GM21717 (cell line): ENCODE measurements at regions not wholly inside any gene's neighbourhood (a gene's known extent, or its start where the extent isn't known, plus 50 kb on each side); places are given as distances from the start of the nearest gene placed in this dataset.
"Not testable (repeated sequence)": the region's sequence is repeated elsewhere in the genome, so short reads cannot be mapped to it uniquely, and the experiment has no call there.

ENCODE experiments used
- ATAC-seq: cut with Tn5 transposase; IDR thresholded peaks from one replicate; pipeline ENCODE4 v1.9.1; 2021; ENCODE audit warnings: mild to moderate bottlenecking, moderate library complexity; ENCODE audit not compliant: unreplicated experiment

DNA sequence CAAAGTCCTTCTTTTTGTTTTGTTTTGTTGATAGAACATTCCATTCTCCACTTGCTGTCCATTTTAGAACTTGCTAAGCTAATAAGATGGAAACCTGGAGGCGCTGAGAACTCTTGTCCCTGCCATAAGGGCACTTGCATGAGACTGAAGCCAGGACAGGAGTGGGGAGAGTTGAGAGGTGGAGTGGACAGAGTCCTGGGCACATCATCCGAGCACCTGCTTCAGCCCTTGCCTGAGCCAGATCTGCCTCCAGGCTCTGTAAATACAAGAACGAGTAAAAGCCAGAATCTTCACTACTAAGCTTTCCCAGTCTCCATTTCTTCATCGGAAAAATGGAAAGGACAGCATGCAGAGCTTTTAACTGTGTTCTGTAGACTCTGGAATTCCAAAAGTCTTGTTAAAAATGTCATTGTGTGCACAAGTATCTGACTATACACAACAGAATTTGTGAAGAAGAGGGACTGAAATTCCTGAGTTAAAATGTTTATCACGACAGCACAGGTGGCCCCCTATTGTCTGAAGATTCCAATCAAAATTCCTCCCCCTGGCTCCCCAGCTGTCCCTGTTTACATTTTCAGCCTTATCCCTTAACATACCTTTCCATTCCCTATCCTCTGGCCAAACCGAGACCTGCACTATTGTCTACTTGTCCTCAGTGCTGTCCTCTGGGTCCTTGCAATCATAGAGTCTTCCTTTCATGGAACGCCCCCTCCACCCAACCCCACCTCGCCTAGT, 498.2 kb upstream of the TNP1 start:
- ATAC-seq = no peak

DNA sequence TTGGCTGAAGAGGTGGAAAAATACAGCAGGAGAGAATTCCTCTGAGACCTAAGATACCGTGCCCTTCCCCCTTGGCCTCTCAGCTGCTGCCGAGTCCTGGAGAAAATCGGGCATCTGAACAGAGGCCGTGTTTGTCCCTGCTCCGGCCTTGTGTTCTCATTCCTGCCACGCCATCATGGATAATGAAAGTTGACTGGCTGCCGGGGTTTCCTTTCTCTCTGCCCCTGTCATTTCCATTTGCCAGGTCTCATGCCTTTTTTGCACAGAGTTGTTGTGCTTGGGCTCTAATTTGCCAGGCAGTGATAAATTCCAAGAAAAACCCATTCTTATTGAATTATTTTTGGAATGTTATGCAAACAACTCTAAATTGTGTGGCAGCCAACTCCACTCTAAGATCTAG, 496.9 kb upstream of the TNP1 start:
- ATAC-seq = no peak

DNA sequence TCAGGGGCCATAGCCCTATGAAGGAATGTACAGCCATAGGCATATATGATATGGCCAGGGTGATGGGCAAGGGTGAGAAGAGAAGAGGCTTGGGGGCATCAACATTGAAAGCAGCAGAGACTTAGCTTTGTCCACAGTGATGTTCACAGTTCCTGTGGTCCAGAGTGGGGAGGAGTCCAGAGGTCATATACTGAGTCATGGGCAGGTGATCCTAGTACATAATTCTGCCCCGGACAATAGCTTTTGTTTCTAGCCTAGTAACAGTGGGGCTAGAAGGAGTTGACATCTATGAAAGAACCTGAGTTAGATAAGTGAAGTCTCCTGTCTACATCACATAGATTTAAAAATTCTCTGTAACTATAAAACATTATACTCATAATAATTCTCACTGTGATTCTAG, 496.3 kb upstream of the TNP1 start:
- ATAC-seq = no peak

DNA sequence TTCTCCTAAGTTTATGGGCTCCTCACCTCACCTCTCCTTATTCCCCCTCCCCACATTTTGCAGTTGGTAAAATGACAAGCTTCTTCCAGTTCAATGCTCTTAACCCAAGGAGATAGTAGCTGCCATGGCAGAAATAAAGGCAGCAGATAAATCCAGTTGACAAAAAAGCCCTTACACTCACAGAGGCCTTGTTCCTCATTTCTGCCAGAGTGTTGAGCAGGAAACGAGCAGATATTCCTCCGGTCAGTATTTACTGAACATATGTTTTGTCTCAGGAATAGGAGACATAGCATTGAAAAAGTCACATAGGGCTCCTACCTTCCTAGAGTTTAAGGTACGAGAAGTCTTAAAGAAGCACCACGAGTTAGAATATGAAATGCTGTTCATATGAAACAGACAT, 493.7 kb upstream of the TNP1 start:
- no peak for ATAC-seq

DNA sequence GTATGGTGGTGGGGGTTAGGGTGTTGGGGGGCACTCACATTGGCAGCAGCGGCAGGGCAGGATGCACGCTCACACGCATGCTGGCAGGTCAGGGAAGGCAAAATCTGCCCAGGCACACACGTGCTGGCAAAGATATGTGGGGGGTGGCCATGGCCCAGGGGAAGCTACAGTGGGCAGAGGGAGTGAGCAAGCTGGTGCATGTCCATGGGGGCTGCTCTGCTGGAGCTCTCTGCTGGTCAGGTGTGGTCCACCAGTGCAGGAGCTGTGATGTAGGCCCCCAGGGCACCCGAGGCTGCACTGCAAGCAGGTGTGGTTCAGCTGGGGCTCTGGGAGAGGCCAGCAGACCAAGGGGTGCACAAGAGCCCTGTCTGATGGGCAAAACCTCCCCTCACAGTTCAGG, 491.5 kb upstream of the TNP1 start:
- no peak for ATAC-seq

DNA sequence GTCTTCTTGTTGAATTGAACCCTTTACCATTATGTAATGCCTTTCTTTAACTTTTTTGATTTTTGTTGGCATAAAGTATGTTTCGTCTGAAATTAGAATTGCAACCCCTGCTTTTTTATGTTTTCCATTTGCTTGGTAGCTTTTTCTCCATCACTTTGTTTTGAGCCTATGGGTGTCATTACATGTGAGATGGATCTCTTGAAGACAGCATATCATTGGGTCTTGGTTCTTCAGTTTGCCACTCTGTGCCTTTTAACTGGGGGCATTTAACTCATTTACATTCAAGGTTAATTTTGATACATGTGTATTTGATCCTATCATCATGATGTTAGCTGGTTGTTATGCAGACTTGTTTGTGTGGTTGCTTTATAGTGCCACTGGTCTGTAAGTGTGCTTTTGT, 489.4 kb upstream of the TNP1 start:
- no peak for ATAC-seq

DNA sequence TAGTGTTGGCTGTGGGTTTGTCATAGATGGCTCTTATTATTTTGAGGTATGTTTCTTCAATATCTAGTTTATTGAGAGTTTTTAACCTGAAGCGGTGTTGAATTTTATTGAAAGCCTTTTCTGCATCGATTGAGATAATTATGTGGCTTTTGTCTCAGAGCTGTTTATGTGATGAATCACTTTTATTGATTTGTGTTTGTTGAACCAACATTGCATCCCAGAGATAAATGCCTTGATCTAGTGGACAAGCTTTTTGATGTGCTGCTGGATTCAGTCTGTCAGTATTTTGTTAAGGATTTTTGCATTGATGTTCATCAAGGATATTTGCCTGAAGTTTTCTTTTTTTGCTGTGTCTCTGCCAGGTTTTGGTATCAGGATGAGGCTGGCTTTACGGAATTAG, 487.8 kb upstream of the TNP1 start:
- ATAC-seq = not testable (repeated sequence)

DNA sequence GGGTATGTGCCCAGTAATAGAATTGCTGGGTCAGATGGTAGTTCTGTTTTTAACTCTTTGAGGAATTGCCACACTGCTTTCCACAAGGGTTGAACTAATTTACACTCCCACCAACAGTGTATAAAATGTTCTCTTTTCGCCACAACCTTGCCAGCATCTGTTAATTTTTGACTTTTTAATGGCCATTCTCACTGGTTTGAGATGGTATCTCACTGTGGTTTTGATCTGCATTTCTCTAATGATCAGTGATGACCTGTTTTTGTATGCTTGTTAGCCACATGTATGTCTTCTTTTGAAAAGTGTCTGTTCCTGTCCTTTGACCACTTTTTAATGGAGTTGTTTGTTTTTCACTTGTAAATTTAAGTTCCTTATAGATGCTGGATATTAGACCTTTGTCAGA, 486.2 kb upstream of the TNP1 start:
- not testable (repeated sequence) for ATAC-seq

DNA sequence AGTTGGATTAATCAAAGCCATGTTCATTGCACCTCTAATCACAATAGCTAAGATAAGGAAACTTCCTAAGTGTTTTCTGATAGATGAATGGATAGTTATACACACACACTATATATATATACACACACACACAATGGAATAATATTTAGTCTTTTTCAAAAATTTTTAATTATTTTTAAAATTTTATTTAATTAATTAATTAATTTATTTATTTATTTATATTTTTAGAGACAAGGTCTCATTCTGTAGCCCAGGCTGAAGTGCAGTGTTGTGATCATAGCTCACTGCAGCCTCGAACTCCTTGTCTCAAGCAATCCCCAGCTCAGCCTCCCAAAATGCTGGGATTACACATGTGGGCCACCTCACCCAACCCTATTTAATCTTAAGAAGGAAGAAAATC, 481.0 kb upstream of the TNP1 start:
- no peak for ATAC-seq

DNA sequence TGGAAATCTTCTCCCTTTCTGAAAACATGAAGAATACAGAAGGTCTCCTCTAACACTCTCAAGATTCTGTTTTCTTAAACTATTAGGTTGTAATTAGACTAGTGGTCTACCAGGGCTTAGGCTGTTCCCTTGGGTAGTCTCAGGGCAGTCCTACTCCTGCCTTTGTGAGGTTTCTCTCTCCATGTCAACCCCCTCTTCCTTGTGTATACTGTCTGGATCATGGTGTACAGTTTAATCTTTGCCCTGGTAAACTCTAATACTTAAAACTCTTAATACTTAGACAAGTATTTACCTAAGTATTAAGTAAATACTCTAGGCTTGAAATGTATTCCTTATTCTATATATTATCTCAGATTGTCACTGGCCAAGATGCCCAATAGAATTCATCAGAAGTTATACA, 480.3 kb upstream of the TNP1 start:
- no peak for ATAC-seq

DNA sequence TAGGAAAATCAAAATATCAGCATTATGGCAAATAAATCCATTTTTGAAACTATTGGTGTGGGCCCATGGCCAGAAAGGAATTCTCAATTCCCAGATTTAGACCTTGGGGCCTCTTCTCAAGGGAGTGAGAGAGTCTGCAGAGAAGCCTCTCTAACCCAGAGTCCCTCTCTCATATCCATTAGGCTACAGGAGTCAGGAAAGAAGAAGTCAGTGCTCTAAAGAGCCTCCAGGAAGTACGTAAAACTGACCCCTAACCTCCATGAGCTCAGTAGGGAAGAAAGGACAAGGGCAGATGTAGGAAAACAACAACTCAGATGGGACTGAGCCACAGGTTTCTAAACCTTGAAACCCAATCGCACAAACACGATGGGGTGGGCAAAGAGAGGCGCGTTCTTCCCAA, 479.9 kb upstream of the TNP1 start:
- no peak for ATAC-seq

DNA sequence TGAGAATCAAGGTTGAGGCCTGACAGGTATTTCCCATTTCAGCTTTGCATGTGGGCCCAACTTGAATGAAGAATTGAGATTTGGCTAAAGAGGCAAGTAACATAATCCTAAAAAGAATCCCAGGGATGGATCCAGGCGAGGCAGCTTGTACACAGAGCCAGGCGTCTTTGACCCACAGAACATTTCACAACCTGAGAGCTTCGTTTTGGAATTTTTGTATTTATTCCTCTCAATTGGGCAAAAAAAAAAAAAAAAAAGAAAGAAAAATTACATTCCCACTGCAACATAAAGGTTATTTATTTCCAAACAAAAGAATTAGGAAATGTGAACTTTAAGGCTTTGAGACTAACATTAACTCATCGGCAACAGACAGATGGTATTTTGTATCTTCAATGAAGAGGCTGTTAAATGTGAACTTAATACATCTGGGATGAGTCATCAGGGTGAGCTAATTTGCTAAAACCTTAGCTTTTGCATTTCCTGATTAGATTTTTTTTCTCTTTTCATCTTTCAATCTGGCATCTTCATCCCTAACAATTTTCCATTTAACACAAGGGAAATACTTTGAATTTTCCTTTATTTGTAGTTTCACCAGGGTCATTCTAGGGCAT, 478.5 kb upstream of the TNP1 start:
- no peak for ATAC-seq

DNA sequence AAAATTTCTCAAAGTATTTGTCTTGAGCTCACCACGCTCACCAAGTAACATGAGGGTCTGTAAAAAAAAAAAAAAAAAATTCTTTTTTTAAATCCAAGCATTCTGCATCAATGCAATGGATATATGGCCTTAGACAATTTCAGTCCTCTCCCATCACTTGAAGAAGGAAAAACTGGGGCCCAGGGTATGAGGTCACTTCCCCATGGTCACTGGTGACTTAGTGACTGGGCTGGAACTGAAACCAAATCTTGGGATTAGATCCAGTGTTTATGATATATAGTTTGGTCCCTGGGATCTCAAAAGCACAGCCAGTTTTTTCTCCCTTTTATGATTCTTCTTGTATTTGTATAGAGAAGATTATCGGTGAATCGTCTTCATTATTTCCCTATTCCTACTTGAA, 477.9 kb upstream of the TNP1 start:
- ATAC-seq = no peak

DNA sequence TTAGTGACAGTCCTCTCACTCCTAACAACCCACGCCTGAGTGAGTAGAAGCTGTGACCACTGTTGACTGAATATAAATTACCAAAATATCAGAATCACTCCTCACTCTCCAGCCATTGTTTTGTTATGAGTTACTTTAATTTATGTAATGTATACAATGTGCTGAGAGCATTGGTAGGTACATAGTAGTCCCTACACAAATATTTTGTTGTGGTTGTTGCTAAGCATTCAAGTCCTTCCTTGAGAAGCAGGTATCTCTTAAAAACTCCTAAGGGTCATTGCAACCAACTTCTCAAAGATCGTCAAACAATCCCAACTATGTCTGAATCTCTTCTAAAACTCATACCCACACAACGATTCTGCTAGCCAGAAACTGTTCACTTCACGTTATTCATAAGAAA, 476.8 kb upstream of the TNP1 start:
- no peak for ATAC-seq

DNA sequence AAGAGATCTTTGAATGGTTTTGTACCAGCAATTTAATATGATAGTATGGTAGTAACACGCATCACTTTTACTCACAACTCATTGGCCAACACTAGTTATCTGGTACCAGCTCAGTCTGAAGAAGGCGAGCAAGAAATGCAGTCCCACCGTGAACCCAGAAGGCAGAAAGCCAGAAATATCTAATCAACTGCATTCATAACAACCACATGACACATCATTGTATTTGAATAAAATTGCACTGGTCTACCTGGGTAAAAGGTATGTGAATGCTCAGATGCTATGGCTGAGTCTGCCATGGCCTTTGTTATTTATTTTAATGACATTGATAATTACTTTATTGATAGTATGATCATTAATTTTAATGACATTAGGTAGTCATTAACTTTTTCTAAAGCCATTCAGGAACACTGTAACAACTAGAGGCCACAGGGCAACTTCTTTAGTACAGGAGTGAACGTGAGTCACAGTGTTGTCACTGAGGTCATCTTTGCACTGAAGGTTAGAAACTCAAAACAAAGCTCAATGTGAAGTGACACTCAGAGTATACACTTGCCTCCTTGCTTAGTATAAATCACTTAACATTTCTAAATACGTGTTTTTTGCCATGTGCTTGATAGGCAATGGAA, 475.6 kb upstream of the TNP1 start:
- no peak for ATAC-seq

DNA sequence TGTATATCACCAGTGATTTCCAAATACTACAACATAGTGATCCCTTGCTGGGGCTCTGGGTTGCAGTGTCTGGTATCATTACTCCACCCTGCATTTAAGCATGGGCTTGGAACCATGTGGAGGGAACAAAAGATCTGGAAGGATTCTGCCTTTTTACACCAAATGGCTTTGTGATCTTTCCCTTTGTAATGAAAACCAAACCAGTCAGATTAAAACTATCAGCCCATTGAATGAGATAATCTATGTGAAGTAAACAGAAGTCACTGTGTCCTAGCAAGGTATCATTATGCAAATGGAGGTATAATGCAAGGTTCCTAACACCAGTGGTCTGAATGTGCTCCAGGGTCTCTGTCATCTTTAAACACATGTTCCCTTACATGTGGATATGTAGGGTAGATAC, 474.7 kb upstream of the TNP1 start:
- ATAC-seq = no peak

DNA sequence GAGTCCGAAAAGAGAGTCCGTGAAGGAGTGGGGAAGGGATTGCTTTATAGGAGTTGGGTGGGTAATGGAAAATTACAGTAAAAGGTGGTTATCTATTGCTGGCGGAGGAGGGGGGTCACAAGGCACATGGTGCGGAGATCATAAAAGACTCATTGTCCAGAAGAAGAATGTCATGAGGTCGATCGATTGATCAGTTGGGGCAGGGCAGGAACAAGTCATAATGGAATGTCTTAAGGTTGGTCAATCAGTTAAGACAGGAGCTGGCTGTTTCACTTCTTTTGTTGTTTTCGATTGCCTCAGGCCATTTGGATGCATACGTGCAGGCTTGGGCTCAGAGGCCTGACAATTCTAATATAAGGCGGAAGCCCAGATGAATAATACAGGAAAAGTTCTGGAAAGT, 473.0 kb upstream of the TNP1 start:
- ATAC-seq = no peak

DNA sequence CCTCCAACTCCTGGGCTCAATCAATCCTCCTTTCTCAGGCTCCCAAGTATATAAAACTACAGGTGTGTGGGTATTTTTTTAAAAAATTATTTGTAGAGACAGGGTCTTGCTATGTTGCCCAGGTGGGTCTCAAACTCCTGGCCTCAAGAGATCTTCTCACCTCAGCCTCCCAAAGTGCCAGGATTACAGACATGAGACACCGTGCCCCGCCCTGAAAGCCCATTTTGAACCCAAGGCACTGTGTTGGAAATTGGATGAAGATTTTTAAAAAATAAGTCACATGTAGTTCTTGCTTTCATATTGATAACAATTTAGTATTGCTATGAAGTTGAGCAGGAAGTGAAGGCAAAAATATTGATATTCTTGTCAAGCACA, 472.5 kb upstream of the TNP1 start:
- ATAC-seq = no peak

DNA sequence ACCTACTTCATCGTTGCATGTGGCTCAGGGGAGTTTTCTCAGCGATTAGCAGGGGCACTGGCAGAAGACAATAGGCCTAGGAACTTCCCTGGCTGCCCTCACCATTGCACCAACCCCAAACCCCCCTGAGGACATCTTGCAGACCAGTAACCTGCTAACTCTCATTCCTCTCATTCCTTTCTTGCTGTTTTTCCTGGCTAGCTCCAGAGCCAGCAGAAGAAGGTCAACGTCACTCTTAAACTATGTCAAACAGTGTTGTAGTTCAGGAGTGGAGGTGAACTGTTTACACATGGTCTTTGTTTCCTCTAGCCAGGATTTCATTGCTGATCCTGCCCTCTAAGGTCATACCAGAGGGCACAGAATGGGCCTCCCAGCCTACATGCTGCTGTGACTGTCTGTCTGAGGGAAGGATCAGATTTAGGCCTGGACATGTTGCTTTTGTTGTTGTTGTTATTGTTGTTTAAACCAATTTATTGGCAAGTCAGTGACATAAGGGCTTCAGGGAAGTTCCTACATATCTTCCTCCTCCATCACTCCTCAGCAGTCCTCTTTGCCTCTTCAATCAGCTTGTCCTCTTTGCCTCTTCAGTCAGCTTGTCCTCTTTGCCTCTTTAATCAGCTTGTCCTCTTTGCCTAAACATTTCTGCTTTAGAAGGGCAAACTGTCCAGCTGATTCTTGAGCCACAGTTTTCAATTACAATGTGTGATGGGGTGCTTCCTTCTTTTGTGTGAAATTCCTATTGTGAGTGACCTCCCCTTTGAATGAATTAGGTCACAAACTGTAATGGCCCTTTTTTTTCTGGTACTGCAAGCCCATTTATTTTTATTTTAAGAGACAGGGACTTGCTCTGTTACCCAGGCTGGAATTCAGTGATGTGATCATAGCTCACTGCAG, 471.9 kb upstream of the TNP1 start:
- ATAC-seq = no peak

DNA sequence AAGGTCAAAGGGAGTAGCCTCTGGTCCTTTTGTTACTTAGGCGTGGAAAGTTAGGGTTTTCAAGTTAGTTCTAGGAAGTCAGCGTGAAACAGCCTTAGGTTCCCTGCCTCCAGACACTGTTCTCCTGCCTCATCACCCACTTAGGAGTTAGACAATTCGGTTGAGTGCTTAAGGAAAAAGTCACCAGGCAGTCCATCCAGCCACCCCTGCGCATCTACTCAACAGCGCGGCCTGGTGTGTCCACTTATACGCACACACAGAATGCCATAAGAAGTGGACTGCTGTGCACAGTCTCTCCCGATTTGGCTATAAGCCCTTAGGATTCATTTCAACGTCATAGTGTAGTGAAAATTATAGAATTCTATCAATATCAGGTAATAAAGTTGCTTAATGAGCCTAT, 470.8 kb upstream of the TNP1 start:
- no peak for ATAC-seq

DNA sequence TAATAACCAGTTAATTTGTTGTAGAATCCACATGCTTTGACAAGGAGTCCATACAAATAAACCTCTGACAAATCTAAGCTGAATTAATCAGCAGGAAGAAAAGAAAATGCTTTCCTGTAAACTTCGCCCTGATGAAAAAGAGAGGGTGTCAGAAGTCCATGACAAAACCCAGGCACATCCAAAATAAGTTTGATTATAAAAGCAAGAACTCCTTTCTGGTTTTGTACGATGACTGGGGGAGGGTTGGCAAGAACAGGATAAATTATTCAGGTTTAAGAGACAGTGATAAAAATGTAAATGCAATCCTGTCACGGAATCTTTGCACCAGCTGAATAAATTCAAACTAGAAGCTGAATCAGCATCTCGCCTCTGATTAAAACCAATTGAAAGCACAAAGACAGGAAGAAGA, 469.2 kb upstream of the TNP1 start:
- ATAC-seq = no peak

DNA sequence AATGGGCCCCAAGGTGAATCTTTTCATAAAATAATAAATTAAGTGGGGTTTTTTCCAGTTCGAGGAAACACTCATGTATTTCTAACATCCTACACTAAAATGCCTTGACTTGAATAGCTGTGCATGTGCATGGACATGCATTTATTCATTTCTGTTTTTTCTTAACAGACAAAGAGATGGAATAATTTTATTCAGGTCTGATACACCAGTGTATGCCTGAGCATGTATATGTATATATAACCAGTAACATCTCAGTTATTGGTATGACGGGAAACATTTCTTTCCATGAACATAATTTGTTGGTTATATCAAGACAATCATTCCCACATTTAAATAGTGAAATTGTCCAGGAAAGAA, 468.7 kb upstream of the TNP1 start:
- ATAC-seq = no peak
